K562 (cell line): ENCODE measurements at regions not wholly inside any gene's neighbourhood (a gene's known extent, or its start where the extent isn't known, plus 50 kb on each side); places are given as distances from the start of the nearest gene placed in this dataset.

Experiments used
- BRCA1 ChIP-seq, 2 experiments: fragments of 450-650 bp in 1 of 2; sonication (generic) in 1 of 2; formaldehyde crosslinking in 1 of 2; IDR thresholded peaks; 2 replicates each; pipeline versions ENCODE4 v1.5.0 to v1.6.1; 2017 to 2020; ENCODE audit warnings: mild to moderate bottlenecking in 1 of 2, missing genetic modification reagents in 1 of 2
- CTCF ChIP-seq, 3 experiments: IDR thresholded peaks in 2 of 3; conservative IDR thresholded peaks in 1 of 3; 2 replicates each; pipeline ENCODE4 v1.5.1; 2011 to 2012; ENCODE audit warnings: low read length in 3 of 3, mild to moderate bottlenecking in 3 of 3, control low read depth in 2 of 3, improper control_type of control experiment in 1 of 3, inconsistent platforms in 1 of 3, low read depth in 1 of 3, mixed read lengths in 1 of 3, moderate library complexity in 1 of 3; ENCODE audit not compliant: insufficient read depth in 2 of 3
- HNRNPK ChIP-seq: fragments of 200-400 bp; formaldehyde crosslinking; IDR thresholded peaks from one replicate; pipeline ENCODE4 v1.6.1; 2018; ENCODE audit warnings: mild to moderate bottlenecking, low read depth, low read length; ENCODE audit not compliant: poor library complexity, severe bottlenecking
- NELFE ChIP-seq: IDR thresholded peaks from 2 replicates; pipeline ENCODE4 v1.6.1; 2011; ENCODE audit warnings: mild to moderate bottlenecking; ENCODE audit not compliant: insufficient read depth, insufficient read length
- NFATC3 ChIP-seq: fragments of 450-650 bp; IDR thresholded peaks from 2 replicates; pipeline ENCODE4 v1.6.1; 2017; ENCODE audit warnings: mild to moderate bottlenecking
- NFRKB ChIP-seq: fragments of 450-650 bp; IDR thresholded peaks from 2 replicates; pipeline ENCODE4 v1.6.1; 2016; ENCODE audit warnings: low read depth
- PRDM10 ChIP-seq: fragments of 450-650 bp; IDR thresholded peaks from 2 replicates; pipeline ENCODE4 v1.6.1; 2018; ENCODE audit not compliant: partially characterized antibody
- PTBP1 ChIP-seq: fragments of 200-400 bp; formaldehyde crosslinking; IDR thresholded peaks from 2 replicates; pipeline ENCODE4 v1.6.1; 2017; ENCODE audit warnings: low read depth, low read length
- RAD21 ChIP-seq, 2 experiments: fragments of 250-450 bp in 1 of 2; fragments of 450-650 bp in 1 of 2; sonication (Bioruptor Pico) in 1 of 2; formaldehyde crosslinking in 1 of 2; IDR thresholded peaks in 1 of 2; conservative IDR thresholded peaks in 1 of 2; 2 replicates each; pipeline versions ENCODE4 v1.4.0 to v1.8.0; 2020 to 2022; ENCODE audit warnings: mild to moderate bottlenecking in 2 of 2, moderate library complexity in 1 of 2
- RFX1 ChIP-seq: fragments of 450-650 bp; IDR thresholded peaks from 2 replicates; pipeline ENCODE4 v1.6.1; 2016; ENCODE audit warnings: mild to moderate bottlenecking, moderate library complexity
- TCF3 ChIP-seq: sonication (generic); formaldehyde crosslinking; IDR thresholded peaks from 2 replicates; pipeline ENCODE4 v1.4.0; 2020; ENCODE audit warnings: mild to moderate bottlenecking, missing genetic modification reagents
- ZNF133 ChIP-seq: fragments of 250-450 bp; sonication (Bioruptor Pico); IDR thresholded peaks from 2 replicates; pipeline ENCODE4 v1.4.0; 2020; ENCODE audit warnings: mild to moderate bottlenecking
- ZNF384 ChIP-seq: IDR thresholded peaks from 2 replicates; pipeline ENCODE4 v1.6.1; 2012; ENCODE audit warnings: low read depth, low read length, improper control_type of control experiment

- TF ChIP-seq NELFE (no peak), RAD21 (CRISPR knock-in tag; conservative IDR thresholded peaks at IDR 0.05 in 1 of 2, IDR thresholded peaks at IDR 0.05 in 1 of 2) (no peak), BRCA1 (IDR thresholded peaks at IDR 0.05) (no peak), BRCA1 (CRISPR knock-in tag; IDR thresholded peaks at IDR 0.05) (no peak), CTCF (IDR thresholded peaks at IDR 0.05 in 2 of 3, conservative IDR thresholded peaks at IDR 0.05 in 1 of 3; ENCODE audit: insufficient read depth in 2 of 3, low read depth in 1 of 3, low read length in 3 of 3) (no peak), HNRNPK (no peak), RFX1 (no peak), TCF3 (CRISPR knock-in tag) (no peak), NFRKB (no peak), PRDM10 (no peak), ZNF384 (no peak), PTBP1 (no peak), ZNF133 (CRISPR knock-in tag) (no peak), NFATC3 (no peak)
Observed at GRCh38 chr4:124265701-124266100, 446.8 kb downstream of the ANKRD50 start.
